Liver (tissue), 8 donors: ENCODE measurements at regions not wholly inside any gene's neighbourhood (a gene's known extent, or its start where the extent isn't known, plus 50 kb on each side); places are given as distances from the start of the nearest gene placed in this dataset.

Experiments
- DNase-seq: peaks from one replicate; pipeline ENCODE4 v3.0.0-alpha.2; 2017; ENCODE audit warnings: low spot score
- H3K27ac ChIP-seq, 2 donors: one replicate each; pipeline ENCODE4 v1.7.0; 2013; ENCODE audit warnings: inconsistent platforms in 2 of 2, low read length in 2 of 2, control low read depth in 1 of 2, low read depth in 1 of 2, mild to moderate bottlenecking in 1 of 2
- H3K27me3 ChIP-seq, 4 donors: one replicate each; pipeline versions ENCODE4 v1.6.1 to v1.7.0; 2013; ENCODE audit warnings: low read length in 3 of 4, inconsistent platforms in 1 of 4, mild to moderate bottlenecking in 1 of 4, moderate library complexity in 1 of 4; ENCODE audit not compliant: control insufficient read depth in 4 of 4, insufficient read depth in 4 of 4
- H3K36me3 ChIP-seq, 4 donors: one replicate each; pipeline versions ENCODE4 v1.6.1 to v1.7.0; 2013; ENCODE audit warnings: low read length in 3 of 4, mild to moderate bottlenecking in 3 of 4, low read depth in 1 of 4, moderate library complexity in 1 of 4; ENCODE audit not compliant: control insufficient read depth in 4 of 4, insufficient read depth in 3 of 4
- H3K4me1 ChIP-seq, 4 donors: one replicate each; pipeline versions ENCODE4 v1.6.1 to v1.7.0; 2013; ENCODE audit warnings: low read length in 3 of 4, mild to moderate bottlenecking in 3 of 4, moderate library complexity in 1 of 4; ENCODE audit not compliant: control insufficient read depth in 4 of 4, insufficient read depth in 4 of 4
- H3K4me3 ChIP-seq, 3 donors: one replicate each; pipeline versions ENCODE4 v1.6.1 to v1.7.0; 2013; ENCODE audit warnings: low read length in 3 of 3, control low read depth in 1 of 3, low read depth in 1 of 3, mild to moderate bottlenecking in 1 of 3
- H3K9ac ChIP-seq, 2 donors: one replicate each; pipeline ENCODE4 v1.7.0; 2013; ENCODE audit warnings: low read length in 2 of 2, mild to moderate bottlenecking in 2 of 2, moderate library complexity in 2 of 2, control low read depth in 1 of 2, low read depth in 1 of 2
- H3K9me3 ChIP-seq, 4 donors: one replicate each; pipeline versions ENCODE4 v1.6.1 to v1.7.0; 2013; ENCODE audit warnings: low read length in 3 of 4; ENCODE audit not compliant: control insufficient read depth in 4 of 4
- EGR1 ChIP-seq, 2 donors: IDR thresholded peaks; 2 replicates each; pipeline ENCODE4 v1.6.1; 2016 to 2018; ENCODE audit warnings: antibody characterized with exemption in 2 of 2, low read depth in 2 of 2
- FOXA1 ChIP-seq: IDR thresholded peaks from 2 replicates; pipeline ENCODE4 v1.6.1; 2016; ENCODE audit warnings: antibody characterized with exemption
- FOXA2 ChIP-seq: IDR thresholded peaks from 2 replicates; pipeline ENCODE4 v1.6.1; 2016; ENCODE audit warnings: antibody characterized with exemption
- GABPA ChIP-seq, 2 donors: IDR thresholded peaks in 1 of 2; conservative IDR thresholded peaks in 1 of 2; 2 replicates each; pipeline ENCODE4 v1.6.1; 2016; ENCODE audit warnings: antibody characterized with exemption in 2 of 2, mild to moderate bottlenecking in 1 of 2, moderate library complexity in 1 of 2
- HNF4A ChIP-seq, 2 donors: conservative IDR thresholded peaks; 2 replicates each; pipeline ENCODE4 v1.6.1; 2016; ENCODE audit warnings: antibody characterized with exemption in 2 of 2, mild to moderate bottlenecking in 2 of 2
- HNF4G ChIP-seq: IDR thresholded peaks from 2 replicates; pipeline ENCODE4 v1.6.1; 2016; ENCODE audit warnings: antibody characterized with exemption
- JUND ChIP-seq, 2 donors: IDR thresholded peaks; 2 replicates each; pipeline ENCODE4 v1.6.1; 2016; ENCODE audit warnings: antibody characterized with exemption in 2 of 2
- NR2F2 ChIP-seq: IDR thresholded peaks from 2 replicates; pipeline ENCODE4 v1.6.1; 2016; ENCODE audit warnings: antibody characterized with exemption
- RAD21 ChIP-seq, 2 donors: IDR thresholded peaks; 2 replicates each; pipeline ENCODE4 v1.6.1; 2016; ENCODE audit warnings: antibody characterized with exemption in 2 of 2, mild to moderate bottlenecking in 2 of 2
- RXRA ChIP-seq, 2 donors: IDR thresholded peaks; 2 replicates each; pipeline ENCODE4 v1.6.1; 2017 to 2018; ENCODE audit warnings: antibody characterized with exemption in 2 of 2, mild to moderate bottlenecking in 1 of 2
- SP1 ChIP-seq: IDR thresholded peaks from 2 replicates; pipeline ENCODE4 v1.6.1; 2018; ENCODE audit warnings: antibody characterized with exemption, mild to moderate bottlenecking
- TAF1 ChIP-seq: conservative IDR thresholded peaks from 2 replicates; pipeline ENCODE4 v1.6.1; 2016; ENCODE audit warnings: antibody characterized with exemption, mild to moderate bottlenecking
- YY1 ChIP-seq: IDR thresholded peaks from 2 replicates; pipeline ENCODE4 v1.6.1; 2016; ENCODE audit warnings: antibody characterized with exemption, mild to moderate bottlenecking
- WGBS: extraction: QIAGEN DNeasy Blood & Tissue Kit; methylation state at CpG from one replicate; pipeline ENCODE4 v1.1.7; 2013; 5-methylcytosine and 5-hydroxymethylcytosine counted together
- TF ChIP-seq, protein P1 (sequence below): IDR thresholded peaks from 2 replicates; pipeline ENCODE4 v1.6.1; 2016; ENCODE audit warnings: antibody characterized with exemption
- TF ChIP-seq, protein P2 (sequence below): IDR thresholded peaks from 2 replicates; pipeline ENCODE4 v1.6.1; 2016; ENCODE audit warnings: antibody characterized with exemption
- TF ChIP-seq, protein P3 (sequence below): IDR thresholded peaks from 2 replicates; pipeline ENCODE4 v1.6.1; 2016; ENCODE audit warnings: antibody characterized with exemption
- TF ChIP-seq, protein P4 (sequence below): IDR thresholded peaks from 2 replicates; pipeline ENCODE4 v1.6.1; 2016; ENCODE audit warnings: antibody characterized with exemption, mild to moderate bottlenecking
- TF ChIP-seq, protein P5 (sequence below): fragments of 150-350 bp; IDR thresholded peaks from 2 replicates; pipeline ENCODE4 v1.5.1; 2017; ENCODE audit warnings: improper control_type of control experiment, low read depth, low read length; ENCODE audit not compliant: missing input control
- donor health status: healthy.
- donor health status: healthy.
- donor health status: healthy.
- donor health status: healthy.
- donor health status: healthy.

DNA sequence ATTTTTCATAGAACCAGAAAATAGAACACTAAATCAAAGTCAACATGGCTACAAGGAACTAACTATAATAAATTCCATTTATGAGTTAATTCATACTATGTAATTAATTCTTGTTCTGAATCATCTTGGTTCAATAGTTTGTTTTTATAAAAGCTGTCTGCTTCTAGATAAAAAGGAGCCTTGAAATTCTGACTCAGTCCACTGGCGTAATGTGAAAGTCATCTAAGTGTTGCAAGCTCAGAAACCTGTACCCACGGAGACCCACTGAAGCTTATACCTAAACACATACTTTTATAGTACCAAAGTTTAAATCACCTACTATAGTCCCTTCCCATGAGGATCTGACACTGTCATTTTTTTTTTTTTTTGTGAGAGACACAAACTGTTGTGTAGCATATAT, 489.4 kb downstream of the SEMA3D start:
- Histone ChIP-seq H3K4me3 (no peak overlapping the region), H3K4me1 (no peaks in the 10 kb centered on the region), H3K9ac (no peak overlapping the region), H3K9me3 (peaks cover 0 to 1% (median 0%) of the 10 kb centered on the region in 4 donors), H3K36me3 (no peaks in the 10 kb centered on the region), H3K27ac (no peak overlapping the region), H3K27me3 (no peaks in the 10 kb centered on the region)
- TF ChIP-seq, protein P1, sequence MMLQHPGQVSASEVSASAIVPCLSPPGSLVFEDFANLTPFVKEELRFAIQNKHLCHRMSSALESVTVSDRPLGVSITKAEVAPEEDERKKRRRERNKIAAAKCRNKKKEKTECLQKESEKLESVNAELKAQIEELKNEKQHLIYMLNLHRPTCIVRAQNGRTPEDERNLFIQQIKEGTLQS: no peak
- TF ChIP-seq RAD21 (IDR thresholded peaks at IDR 0.05) (no peak), HNF4A (conservative IDR thresholded peaks at IDR 0.05) (no peak), RXRA (IDR thresholded peaks at IDR 0.05) (no peak), HNF4G (no peak), EGR1 (IDR thresholded peaks at IDR 0.05; ENCODE audit: low read depth in 2 of 2) (no peak), YY1 (no peak), JUND (IDR thresholded peaks at IDR 0.05) (no peak), GABPA (IDR thresholded peaks at IDR 0.05 in 1 of 2, conservative IDR thresholded peaks at IDR 0.05 in 1 of 2) (no peak), FOXA1 (no peak), FOXA2 (no peak), TAF1 (no peak), NR2F2 (no peak), SP1 (no peak)
- TF ChIP-seq, protein P2, sequence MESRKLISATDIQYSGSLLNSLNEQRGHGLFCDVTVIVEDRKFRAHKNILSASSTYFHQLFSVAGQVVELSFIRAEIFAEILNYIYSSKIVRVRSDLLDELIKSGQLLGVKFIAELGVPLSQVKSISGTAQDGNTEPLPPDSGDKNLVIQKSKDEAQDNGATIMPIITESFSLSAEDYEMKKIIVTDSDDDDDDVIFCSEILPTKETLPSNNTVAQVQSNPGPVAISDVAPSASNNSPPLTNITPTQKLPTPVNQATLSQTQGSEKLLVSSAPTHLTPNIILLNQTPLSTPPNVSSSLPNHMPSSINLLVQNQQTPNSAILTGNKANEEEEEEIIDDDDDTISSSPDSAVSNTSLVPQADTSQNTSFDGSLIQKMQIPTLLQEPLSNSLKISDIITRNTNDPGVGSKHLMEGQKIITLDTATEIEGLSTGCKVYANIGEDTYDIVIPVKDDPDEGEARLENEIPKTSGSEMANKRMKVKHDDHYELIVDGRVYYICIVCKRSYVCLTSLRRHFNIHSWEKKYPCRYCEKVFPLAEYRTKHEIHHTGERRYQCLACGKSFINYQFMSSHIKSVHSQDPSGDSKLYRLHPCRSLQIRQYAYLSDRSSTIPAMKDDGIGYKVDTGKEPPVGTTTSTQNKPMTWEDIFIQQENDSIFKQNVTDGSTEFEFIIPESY: no peak
- TF ChIP-seq, protein P3, sequence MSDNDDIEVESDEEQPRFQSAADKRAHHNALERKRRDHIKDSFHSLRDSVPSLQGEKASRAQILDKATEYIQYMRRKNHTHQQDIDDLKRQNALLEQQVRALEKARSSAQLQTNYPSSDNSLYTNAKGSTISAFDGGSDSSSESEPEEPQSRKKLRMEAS: no peak
- TF ChIP-seq, protein P4, sequence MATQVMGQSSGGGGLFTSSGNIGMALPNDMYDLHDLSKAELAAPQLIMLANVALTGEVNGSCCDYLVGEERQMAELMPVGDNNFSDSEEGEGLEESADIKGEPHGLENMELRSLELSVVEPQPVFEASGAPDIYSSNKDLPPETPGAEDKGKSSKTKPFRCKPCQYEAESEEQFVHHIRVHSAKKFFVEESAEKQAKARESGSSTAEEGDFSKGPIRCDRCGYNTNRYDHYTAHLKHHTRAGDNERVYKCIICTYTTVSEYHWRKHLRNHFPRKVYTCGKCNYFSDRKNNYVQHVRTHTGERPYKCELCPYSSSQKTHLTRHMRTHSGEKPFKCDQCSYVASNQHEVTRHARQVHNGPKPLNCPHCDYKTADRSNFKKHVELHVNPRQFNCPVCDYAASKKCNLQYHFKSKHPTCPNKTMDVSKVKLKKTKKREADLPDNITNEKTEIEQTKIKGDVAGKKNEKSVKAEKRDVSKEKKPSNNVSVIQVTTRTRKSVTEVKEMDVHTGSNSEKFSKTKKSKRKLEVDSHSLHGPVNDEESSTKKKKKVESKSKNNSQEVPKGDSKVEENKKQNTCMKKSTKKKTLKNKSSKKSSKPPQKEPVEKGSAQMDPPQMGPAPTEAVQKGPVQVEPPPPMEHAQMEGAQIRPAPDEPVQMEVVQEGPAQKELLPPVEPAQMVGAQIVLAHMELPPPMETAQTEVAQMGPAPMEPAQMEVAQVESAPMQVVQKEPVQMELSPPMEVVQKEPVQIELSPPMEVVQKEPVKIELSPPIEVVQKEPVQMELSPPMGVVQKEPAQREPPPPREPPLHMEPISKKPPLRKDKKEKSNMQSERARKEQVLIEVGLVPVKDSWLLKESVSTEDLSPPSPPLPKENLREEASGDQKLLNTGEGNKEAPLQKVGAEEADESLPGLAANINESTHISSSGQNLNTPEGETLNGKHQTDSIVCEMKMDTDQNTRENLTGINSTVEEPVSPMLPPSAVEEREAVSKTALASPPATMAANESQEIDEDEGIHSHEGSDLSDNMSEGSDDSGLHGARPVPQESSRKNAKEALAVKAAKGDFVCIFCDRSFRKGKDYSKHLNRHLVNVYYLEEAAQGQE: no peak
- TF ChIP-seq, protein P5, sequence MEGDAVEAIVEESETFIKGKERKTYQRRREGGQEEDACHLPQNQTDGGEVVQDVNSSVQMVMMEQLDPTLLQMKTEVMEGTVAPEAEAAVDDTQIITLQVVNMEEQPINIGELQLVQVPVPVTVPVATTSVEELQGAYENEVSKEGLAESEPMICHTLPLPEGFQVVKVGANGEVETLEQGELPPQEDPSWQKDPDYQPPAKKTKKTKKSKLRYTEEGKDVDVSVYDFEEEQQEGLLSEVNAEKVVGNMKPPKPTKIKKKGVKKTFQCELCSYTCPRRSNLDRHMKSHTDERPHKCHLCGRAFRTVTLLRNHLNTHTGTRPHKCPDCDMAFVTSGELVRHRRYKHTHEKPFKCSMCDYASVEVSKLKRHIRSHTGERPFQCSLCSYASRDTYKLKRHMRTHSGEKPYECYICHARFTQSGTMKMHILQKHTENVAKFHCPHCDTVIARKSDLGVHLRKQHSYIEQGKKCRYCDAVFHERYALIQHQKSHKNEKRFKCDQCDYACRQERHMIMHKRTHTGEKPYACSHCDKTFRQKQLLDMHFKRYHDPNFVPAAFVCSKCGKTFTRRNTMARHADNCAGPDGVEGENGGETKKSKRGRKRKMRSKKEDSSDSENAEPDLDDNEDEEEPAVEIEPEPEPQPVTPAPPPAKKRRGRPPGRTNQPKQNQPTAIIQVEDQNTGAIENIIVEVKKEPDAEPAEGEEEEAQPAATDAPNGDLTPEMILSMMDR: no peak
- 78% methylated on average over 2 of the region's 2 CpGs for WGBS
- no peak for DNase-seq

DNA sequence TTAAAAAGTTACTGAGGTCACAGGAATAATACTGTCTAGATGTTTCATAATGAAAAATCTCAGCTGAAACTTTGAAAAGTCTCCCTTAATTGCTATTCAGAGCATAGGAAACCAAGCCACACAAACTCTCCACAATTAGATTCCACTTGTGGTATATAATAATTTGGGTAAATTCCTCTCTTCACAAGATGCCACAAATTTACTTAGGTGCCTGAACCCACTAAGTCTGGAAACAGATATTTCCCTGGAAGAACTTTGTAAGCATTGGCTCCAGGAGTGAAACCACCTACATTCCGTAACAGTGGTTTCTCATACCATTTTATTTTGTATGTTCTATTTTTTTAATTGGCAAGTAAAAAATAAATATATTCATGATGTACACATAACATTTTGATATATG, 493.4 kb downstream of the SEMA3D start:
- no peaks in the 10 kb centered on the region for H3K27me3 ChIP-seq
- no peak for DNase-seq
- H3K4me3 ChIP-seq: no peak overlapping the region
- H3K4me1 ChIP-seq: no peaks in the 10 kb centered on the region
- 75% methylated on average over 1 of the region's 1 CpG for WGBS
- peaks cover 0 to 1% (median 0%) of the 10 kb centered on the region in 4 donors for H3K9me3 ChIP-seq
- no peak overlapping the region for H3K9ac ChIP-seq
- no peak overlapping the region for H3K27ac ChIP-seq
- H3K36me3 ChIP-seq: no peaks in the 10 kb centered on the region
- TF ChIP-seq, protein P1: no peak
- no peak for TF ChIP-seq RAD21 (IDR thresholded peaks at IDR 0.05)
- TF ChIP-seq EGR1 (IDR thresholded peaks at IDR 0.05; ENCODE audit: low read depth in 2 of 2): no peak
- TF ChIP-seq FOXA2: no peak
- no peak for TF ChIP-seq TAF1
- no peak for TF ChIP-seq SP1
- TF ChIP-seq, protein P5: no peak
- TF ChIP-seq, protein P2: no peak
- no peak for TF ChIP-seq RXRA (IDR thresholded peaks at IDR 0.05)
- no peak for TF ChIP-seq FOXA1
